PC-9 (cell line): ENCODE measurements at regions not wholly inside any gene's neighbourhood (a gene's known extent, or its start where the extent isn't known, plus 50 kb on each side); places are given as distances from the start of the nearest gene placed in this dataset.

ENCODE experiments used
- EZH2 ChIP-seq: fragments of 200-600 bp; sonication (generic); IDR thresholded peaks from 2 replicates; pipeline ENCODE4 v1.8.0; 2017; ENCODE audit warnings: antibody characterized with exemption, low read depth
- TF ChIP-seq, protein P1 (sequence below): fragments of 200-600 bp; sonication (generic); conservative IDR thresholded peaks from 2 replicates; pipeline ENCODE4 v1.6.1; 2017; ENCODE audit warnings: mixed run types, antibody characterized with exemption, mild to moderate bottlenecking, moderate library complexity

DNA sequence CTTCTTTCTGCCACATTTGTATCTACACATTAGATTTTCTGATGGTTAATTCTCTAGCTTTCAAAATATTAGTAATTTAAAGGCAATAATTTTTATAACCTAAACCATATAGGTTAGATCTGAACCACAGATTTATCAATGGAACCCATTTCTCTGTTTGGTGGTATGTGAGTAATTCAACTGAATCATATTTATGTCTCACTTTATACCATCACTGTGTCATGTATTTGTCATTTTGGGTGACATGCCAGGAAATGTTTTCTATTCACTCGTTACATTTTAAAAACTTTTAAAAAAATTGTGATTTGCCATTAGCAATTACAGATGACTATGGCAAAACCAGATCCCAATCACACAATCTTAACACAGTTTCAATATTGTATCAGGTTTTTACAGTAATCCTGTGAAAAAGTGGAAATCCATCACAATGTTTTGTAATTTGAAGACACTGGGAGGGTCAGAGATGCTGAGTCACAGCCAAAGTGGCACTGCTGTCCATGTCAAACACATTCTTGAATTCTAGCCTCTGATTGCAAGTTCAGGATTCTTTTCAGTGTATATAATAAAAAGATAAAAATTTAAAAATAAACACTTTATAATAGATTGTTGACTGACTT lies 356.0 kb upstream of the RBMS3 start:
- TF ChIP-seq, protein P1, sequence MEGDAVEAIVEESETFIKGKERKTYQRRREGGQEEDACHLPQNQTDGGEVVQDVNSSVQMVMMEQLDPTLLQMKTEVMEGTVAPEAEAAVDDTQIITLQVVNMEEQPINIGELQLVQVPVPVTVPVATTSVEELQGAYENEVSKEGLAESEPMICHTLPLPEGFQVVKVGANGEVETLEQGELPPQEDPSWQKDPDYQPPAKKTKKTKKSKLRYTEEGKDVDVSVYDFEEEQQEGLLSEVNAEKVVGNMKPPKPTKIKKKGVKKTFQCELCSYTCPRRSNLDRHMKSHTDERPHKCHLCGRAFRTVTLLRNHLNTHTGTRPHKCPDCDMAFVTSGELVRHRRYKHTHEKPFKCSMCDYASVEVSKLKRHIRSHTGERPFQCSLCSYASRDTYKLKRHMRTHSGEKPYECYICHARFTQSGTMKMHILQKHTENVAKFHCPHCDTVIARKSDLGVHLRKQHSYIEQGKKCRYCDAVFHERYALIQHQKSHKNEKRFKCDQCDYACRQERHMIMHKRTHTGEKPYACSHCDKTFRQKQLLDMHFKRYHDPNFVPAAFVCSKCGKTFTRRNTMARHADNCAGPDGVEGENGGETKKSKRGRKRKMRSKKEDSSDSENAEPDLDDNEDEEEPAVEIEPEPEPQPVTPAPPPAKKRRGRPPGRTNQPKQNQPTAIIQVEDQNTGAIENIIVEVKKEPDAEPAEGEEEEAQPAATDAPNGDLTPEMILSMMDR = no peak
- TF ChIP-seq EZH2 = no peak
